GM19438 (cell line): ENCODE measurements at regions not wholly inside any gene's neighbourhood (a gene's known extent, or its start where the extent isn't known, plus 50 kb on each side); places are given as distances from the start of the nearest gene placed in this dataset.

Source experiments
- ATAC-seq: cut with Tn5 transposase; IDR thresholded peaks from one replicate; pipeline ENCODE4 v1.9.1; 2021; ENCODE audit warnings: low read depth; ENCODE audit not compliant: unreplicated experiment

GRCh38 chr4:177568931-177569330, 126.7 kb upstream of the AGA start:
- ATAC-seq, result no peak

GRCh38 chr4:177569434-177569833, 127.2 kb upstream of the AGA start:
- no peak for ATAC-seq

GRCh38 chr4:177573507-177573906, 131.3 kb upstream of the AGA start:
- ATAC-seq, result no peak

GRCh38 chr4:177574446-177574845, 132.2 kb upstream of the AGA start:
- no peak for ATAC-seq

- ATAC-seq, result no peak
Measured at GRCh38 chr4:177579649-177580048, 137.4 kb upstream of the AGA start.

- ATAC-seq, result no peak
Measured at GRCh38 chr4:177582992-177583391, 140.8 kb upstream of the AGA start.

GRCh38 chr4:177587989-177588388, 145.8 kb upstream of the AGA start:
- no peak for ATAC-seq

GRCh38 chr4:177595386-177595785, 153.1 kb upstream of the AGA start:
- no peak for ATAC-seq

- ATAC-seq, result no peak
Measured at GRCh38 chr4:177596035-177596434, 153.8 kb upstream of the AGA start.

- ATAC-seq, result no peak
Measured at GRCh38 chr4:177596991-177597390, 154.8 kb upstream of the AGA start.

GRCh38 chr4:177605252-177605651, 163.0 kb upstream of the AGA start:
- no peak for ATAC-seq

GRCh38 chr4:177607111-177607573, 164.9 kb upstream of the AGA start:
- ATAC-seq, result no peak

GRCh38 chr4:177611974-177612664, 169.9 kb upstream of the AGA start:
- ATAC-seq, result no peak

GRCh38 chr4:177612684-177613083, 170.4 kb upstream of the AGA start:
- ATAC-seq, result no peak

GRCh38 chr4:177632481-177632880, 190.2 kb upstream of the AGA start:
- ATAC-seq, result no peak

- no peak for ATAC-seq
Measured at GRCh38 chr4:177638871-177639270, 196.6 kb upstream of the AGA start.

- no peak for ATAC-seq
Measured at GRCh38 chr4:177640864-177641263, 198.6 kb upstream of the AGA start.

GRCh38 chr4:177660223-177660622, 218.0 kb upstream of the AGA start:
- ATAC-seq, result no peak

- no peak for ATAC-seq
Measured at GRCh38 chr4:177667687-177668086, 225.4 kb upstream of the AGA start.

GRCh38 chr4:177671387-177671786, 229.2 kb upstream of the AGA start:
- ATAC-seq, result no peak

GRCh38 chr4:177671845-177672244, 229.6 kb upstream of the AGA start:
- ATAC-seq, result no peak

- ATAC-seq, result no peak
Measured at GRCh38 chr4:177673985-177674489, 231.8 kb upstream of the AGA start.

GRCh38 chr4:177680308-177680707, 238.1 kb upstream of the AGA start:
- no peak for ATAC-seq
